ENCODE measurements at regions not wholly inside any gene's neighbourhood (a gene's known extent, or its start where the extent isn't known, plus 50 kb on each side); places are given as distances from the start of the nearest gene placed in this dataset.

DNA sequence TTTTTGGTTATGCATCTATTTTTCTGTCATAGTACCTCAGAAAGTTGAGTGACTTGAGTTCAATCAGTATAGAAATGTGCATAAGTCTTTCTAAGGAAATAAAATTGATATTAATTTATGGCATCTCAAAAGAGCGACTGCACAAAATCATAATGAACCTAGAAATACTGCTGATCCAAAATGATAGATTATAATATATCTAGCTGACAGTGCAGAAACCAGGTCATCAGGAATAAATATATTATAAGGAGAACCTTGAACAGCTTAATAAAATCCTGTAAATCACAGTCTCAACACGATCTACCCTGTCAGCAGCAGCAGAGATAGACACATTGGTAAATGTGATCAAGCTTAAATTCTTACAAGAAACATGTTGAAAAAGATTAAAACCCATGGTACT lies 1106.6 kb upstream of the CDH18 start:
- no peak overlapping the region for H3K27ac ChIP-seq (ENCODE audit: low read length)
- no peak overlapping the region for H3K4me3 ChIP-seq (ENCODE audit: low read length)
- H3K27me3 ChIP-seq (ENCODE audit: control insufficient read depth, insufficient read depth, low read length) = no peaks in the 10 kb centered on the region
- H3K9me3 ChIP-seq (ENCODE audit: control insufficient read depth, low read depth, low read length) = peaks cover 4% of the 10 kb centered on the region
- H3K4me1 ChIP-seq (ENCODE audit: control insufficient read depth, insufficient read depth, low read length) = no peaks in the 10 kb centered on the region
- 71% methylated on average over 2 of the region's 2 CpGs for WGBS (ENCODE audit: insufficient coverage, low lambda C conversion rate)
- DNase-seq = no peak
- no peaks in the 10 kb centered on the region for H3K36me3 ChIP-seq (ENCODE audit: control insufficient read depth, insufficient read depth, low read length)

GRCh38 chr5:21087766-21088165 lies 1099.8 kb upstream of the CDH18 start:
- no peaks in the 10 kb centered on the region for H3K36me3 ChIP-seq (ENCODE audit: control insufficient read depth, insufficient read depth, low read length)
- no peak overlapping the region for H3K27ac ChIP-seq (ENCODE audit: low read length)
- H3K9me3 ChIP-seq (ENCODE audit: control insufficient read depth, low read depth, low read length) = no peaks in the 10 kb centered on the region
- no peaks in the 10 kb centered on the region for H3K27me3 ChIP-seq (ENCODE audit: control insufficient read depth, insufficient read depth, low read length)
- DNase-seq = no peak
- H3K4me3 ChIP-seq (ENCODE audit: low read length) = no peak overlapping the region
- no CpG with 5 or more reads among the region's 1 CpG for WGBS (ENCODE audit: insufficient coverage, low lambda C conversion rate)
- no peaks in the 10 kb centered on the region for H3K4me1 ChIP-seq (ENCODE audit: control insufficient read depth, insufficient read depth, low read length)

- Histone ChIP-seq H3K9me3 (ENCODE audit: control insufficient read depth, low read depth, low read length) (no peaks in the 10 kb centered on the region), H3K27me3 (ENCODE audit: control insufficient read depth, insufficient read depth, low read length) (no peaks in the 10 kb centered on the region), H3K4me1 (ENCODE audit: control insufficient read depth, insufficient read depth, low read length) (no peaks in the 10 kb centered on the region), H3K4me3 (ENCODE audit: low read length) (no peak overlapping the region), H3K36me3 (ENCODE audit: control insufficient read depth, insufficient read depth, low read length) (no peaks in the 10 kb centered on the region), H3K27ac (ENCODE audit: low read length) (no peak overlapping the region)
- no peak for DNase-seq
- no CpG with 5 or more reads among the region's 2 CpGs for WGBS (ENCODE audit: insufficient coverage, low lambda C conversion rate)
These were observed 1097.8 kb upstream of the CDH18 start for GRCh38 chr5:21085791-21086190.

DNA sequence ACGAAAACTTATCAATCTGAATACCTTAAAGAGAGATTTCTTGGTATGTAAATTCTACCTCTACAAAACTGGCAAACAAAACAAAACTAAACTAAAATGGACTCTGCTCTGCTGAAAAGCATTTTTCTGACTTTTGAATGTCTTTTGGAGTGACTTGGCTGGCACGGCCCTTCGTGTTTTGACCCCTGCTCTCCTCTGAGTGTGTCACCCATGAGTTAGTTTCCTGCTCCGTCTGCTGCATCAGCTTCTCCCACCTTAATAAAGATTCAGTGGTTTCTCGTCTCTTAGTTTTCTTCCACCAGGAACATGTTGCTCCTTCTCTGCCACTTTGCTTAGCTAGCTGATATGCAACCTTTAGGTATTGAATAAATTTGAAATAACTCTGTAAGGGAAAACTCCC lies 1084.0 kb upstream of the CDH18 start:
- no peaks in the 10 kb centered on the region for H3K9me3 ChIP-seq (ENCODE audit: control insufficient read depth, low read depth, low read length)
- H3K27ac ChIP-seq (ENCODE audit: low read length) = no peak overlapping the region
- no peaks in the 10 kb centered on the region for H3K4me1 ChIP-seq (ENCODE audit: control insufficient read depth, insufficient read depth, low read length)
- H3K36me3 ChIP-seq (ENCODE audit: control insufficient read depth, insufficient read depth, low read length) = no peaks in the 10 kb centered on the region
- DNase-seq = no peak
- no peaks in the 10 kb centered on the region for H3K27me3 ChIP-seq (ENCODE audit: control insufficient read depth, insufficient read depth, low read length)
- 86% methylated on average over 4 of the region's 5 CpGs for WGBS (ENCODE audit: insufficient coverage, low lambda C conversion rate)
- H3K4me3 ChIP-seq (ENCODE audit: low read length) = no peak overlapping the region

DNA sequence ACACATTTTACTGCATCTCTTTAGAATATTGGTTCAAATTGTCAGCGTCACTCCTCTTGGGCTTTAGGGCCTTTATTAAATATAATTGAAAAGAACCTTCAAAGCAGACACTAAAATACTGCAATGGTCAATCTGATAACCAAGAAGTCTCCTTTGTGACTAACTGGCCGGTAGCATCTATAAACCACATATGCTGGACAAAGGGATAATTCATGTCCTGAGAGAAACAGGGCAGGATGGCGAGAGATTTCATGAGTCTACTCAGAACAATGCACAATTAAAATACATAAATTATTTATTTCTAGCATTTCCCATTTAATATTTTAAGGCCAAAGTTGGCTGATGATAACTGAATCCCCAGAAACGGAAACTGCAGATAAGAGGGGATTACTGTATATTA lies 1083.4 kb upstream of the CDH18 start:
- WGBS (ENCODE audit: insufficient coverage, low lambda C conversion rate) = 100% methylated on average over 1 of the region's 4 CpGs
- H3K9me3 ChIP-seq (ENCODE audit: control insufficient read depth, low read depth, low read length) = no peaks in the 10 kb centered on the region
- no peak for DNase-seq
- no peak overlapping the region for H3K4me3 ChIP-seq (ENCODE audit: low read length)
- H3K27me3 ChIP-seq (ENCODE audit: control insufficient read depth, insufficient read depth, low read length) = no peaks in the 10 kb centered on the region
- no peaks in the 10 kb centered on the region for H3K36me3 ChIP-seq (ENCODE audit: control insufficient read depth, insufficient read depth, low read length)
- H3K27ac ChIP-seq (ENCODE audit: low read length) = no peak overlapping the region
- no peaks in the 10 kb centered on the region for H3K4me1 ChIP-seq (ENCODE audit: control insufficient read depth, insufficient read depth, low read length)

- Histone ChIP-seq H3K4me1 (ENCODE audit: control insufficient read depth, insufficient read depth, low read length) (no peaks in the 10 kb centered on the region), H3K9me3 (ENCODE audit: control insufficient read depth, low read depth, low read length) (no peaks in the 10 kb centered on the region), H3K27me3 (ENCODE audit: control insufficient read depth, insufficient read depth, low read length) (no peaks in the 10 kb centered on the region), H3K4me3 (ENCODE audit: low read length) (no peak overlapping the region), H3K27ac (ENCODE audit: low read length) (no peak overlapping the region), H3K36me3 (ENCODE audit: control insufficient read depth, insufficient read depth, low read length) (no peaks in the 10 kb centered on the region)
- DNase-seq = no peak
These were observed 1082.9 kb upstream of the CDH18 start for GRCh38 chr5:21070858-21071257.

GRCh38 chr5:21067724-21068123 lies 1079.7 kb upstream of the CDH18 start:
- Histone ChIP-seq H3K4me1 (ENCODE audit: control insufficient read depth, insufficient read depth, low read length) (no peaks in the 10 kb centered on the region), H3K9me3 (ENCODE audit: control insufficient read depth, low read depth, low read length) (no peaks in the 10 kb centered on the region), H3K27ac (ENCODE audit: low read length) (no peak overlapping the region), H3K27me3 (ENCODE audit: control insufficient read depth, insufficient read depth, low read length) (no peaks in the 10 kb centered on the region), H3K36me3 (ENCODE audit: control insufficient read depth, insufficient read depth, low read length) (no peaks in the 10 kb centered on the region), H3K4me3 (ENCODE audit: low read length) (no peak overlapping the region)
- WGBS (ENCODE audit: insufficient coverage, low lambda C conversion rate) = 14% methylated on average over 1 of the region's 1 CpG
- no peak for DNase-seq

DNA sequence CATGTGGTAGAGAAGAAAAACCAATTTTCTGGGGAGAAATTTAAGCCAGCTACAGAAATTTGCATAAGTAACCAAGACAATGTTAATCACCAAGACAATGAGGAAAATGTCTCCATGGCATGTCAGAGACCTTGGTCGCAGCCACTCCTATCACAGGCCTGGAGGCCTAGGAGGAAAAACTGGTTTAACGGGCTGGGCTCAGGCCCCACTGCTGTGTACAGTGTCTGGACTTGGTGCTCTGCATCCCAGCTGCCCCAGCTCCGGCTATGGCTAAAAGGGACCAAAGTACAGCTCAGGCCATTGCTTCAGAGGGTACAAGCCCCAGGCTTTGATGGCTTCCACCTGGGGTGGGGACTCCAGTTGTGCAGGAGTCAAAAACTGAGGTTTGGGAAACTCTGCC lies 1075.1 kb upstream of the CDH18 start:
- H3K27ac ChIP-seq (ENCODE audit: low read length) = no peak overlapping the region
- no peaks in the 10 kb centered on the region for H3K4me1 ChIP-seq (ENCODE audit: control insufficient read depth, insufficient read depth, low read length)
- WGBS (ENCODE audit: insufficient coverage, low lambda C conversion rate) = no CpG with 5 or more reads among the region's 3 CpGs
- no peaks in the 10 kb centered on the region for H3K36me3 ChIP-seq (ENCODE audit: control insufficient read depth, insufficient read depth, low read length)
- no peaks in the 10 kb centered on the region for H3K27me3 ChIP-seq (ENCODE audit: control insufficient read depth, insufficient read depth, low read length)
- no peak for DNase-seq
- no peak overlapping the region for H3K4me3 ChIP-seq (ENCODE audit: low read length)
- no peaks in the 10 kb centered on the region for H3K9me3 ChIP-seq (ENCODE audit: control insufficient read depth, low read depth, low read length)

- no peak for DNase-seq
- no CpG with 5 or more reads among the region's 5 CpGs for WGBS (ENCODE audit: insufficient coverage, low lambda C conversion rate)
- no peaks in the 10 kb centered on the region for H3K9me3 ChIP-seq (ENCODE audit: control insufficient read depth, low read depth, low read length)
- no peak overlapping the region for H3K27ac ChIP-seq (ENCODE audit: low read length)
- H3K4me1 ChIP-seq (ENCODE audit: control insufficient read depth, insufficient read depth, low read length) = no peaks in the 10 kb centered on the region
- H3K27me3 ChIP-seq (ENCODE audit: control insufficient read depth, insufficient read depth, low read length) = no peaks in the 10 kb centered on the region
- H3K36me3 ChIP-seq (ENCODE audit: control insufficient read depth, insufficient read depth, low read length) = no peaks in the 10 kb centered on the region
- H3K4me3 ChIP-seq (ENCODE audit: low read length) = no peak overlapping the region
These were observed 1070.3 kb upstream of the CDH18 start for GRCh38 chr5:21058289-21058688.

DNA sequence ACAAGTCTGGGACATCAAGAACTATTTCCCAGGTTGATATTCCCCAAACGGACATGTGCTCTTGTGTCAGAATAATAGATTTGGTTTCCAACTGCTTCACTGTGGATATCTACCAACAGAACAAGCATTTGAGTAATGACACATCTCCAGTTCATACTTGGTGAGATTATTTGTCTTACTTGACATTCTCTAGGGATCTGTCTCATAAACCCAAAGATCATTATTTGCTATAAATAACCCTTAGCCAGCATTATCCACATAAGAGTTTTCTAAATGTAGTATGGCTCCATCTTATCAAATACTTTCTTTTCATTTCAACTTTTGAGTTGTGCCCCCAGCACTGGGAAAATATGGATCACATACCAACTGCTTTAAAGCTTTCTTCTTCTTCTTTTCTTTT lies 1063.9 kb upstream of the CDH18 start:
- Histone ChIP-seq H3K27ac (ENCODE audit: low read length) (no peak overlapping the region), H3K9me3 (ENCODE audit: control insufficient read depth, low read depth, low read length) (no peaks in the 10 kb centered on the region), H3K36me3 (ENCODE audit: control insufficient read depth, insufficient read depth, low read length) (no peaks in the 10 kb centered on the region), H3K27me3 (ENCODE audit: control insufficient read depth, insufficient read depth, low read length) (no peaks in the 10 kb centered on the region), H3K4me3 (ENCODE audit: low read length) (no peak overlapping the region), H3K4me1 (ENCODE audit: control insufficient read depth, insufficient read depth, low read length) (no peaks in the 10 kb centered on the region)
- no peak for DNase-seq
- no CpG with 5 or more reads among the region's 1 CpG for WGBS (ENCODE audit: insufficient coverage, low lambda C conversion rate)

DNA sequence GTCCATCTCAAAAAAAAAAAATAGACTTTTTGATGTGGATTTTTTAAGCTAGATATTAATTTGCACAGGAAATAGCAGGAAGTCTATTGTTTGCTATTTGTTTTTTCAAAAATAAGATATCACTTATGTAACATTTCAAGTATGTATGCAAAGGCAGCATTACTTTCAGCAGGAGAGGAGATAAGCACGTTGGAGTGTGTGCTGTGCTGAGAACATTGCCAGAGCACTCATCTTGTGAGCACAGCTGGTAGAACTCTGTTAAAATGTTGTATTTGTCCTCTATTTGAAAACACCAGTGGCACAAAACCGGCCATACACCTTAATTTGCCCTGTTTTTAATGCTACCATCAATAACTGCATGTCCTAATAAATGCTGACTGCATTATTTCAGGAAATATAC lies 1061.9 kb upstream of the CDH18 start:
- WGBS (ENCODE audit: insufficient coverage, low lambda C conversion rate) = 100% methylated on average over 1 of the region's 2 CpGs
- Histone ChIP-seq H3K27me3 (ENCODE audit: control insufficient read depth, insufficient read depth, low read length) (no peaks in the 10 kb centered on the region), H3K27ac (ENCODE audit: low read length) (no peak overlapping the region), H3K36me3 (ENCODE audit: control insufficient read depth, insufficient read depth, low read length) (no peaks in the 10 kb centered on the region), H3K4me1 (ENCODE audit: control insufficient read depth, insufficient read depth, low read length) (no peaks in the 10 kb centered on the region), H3K9me3 (ENCODE audit: control insufficient read depth, low read depth, low read length) (no peaks in the 10 kb centered on the region), H3K4me3 (ENCODE audit: low read length) (no peak overlapping the region)
- DNase-seq = no peak
